ENCODE measurements at regions not wholly inside any gene's neighbourhood (a gene's known extent, or its start where the extent isn't known, plus 50 kb on each side); places are given as distances from the start of the nearest gene placed in this dataset.

GRCh38 chr12:75677522-75677921 lies 166.1 kb upstream of the KRR1 start:
- H3K36me3 ChIP-seq, result no peaks in the 10 kb centered on the region
- H3K4me3 ChIP-seq, result no peak overlapping the region
- no peak for ATAC-seq
- intact Hi-C loops (cut with DNase I), result no loop called here
- TF ChIP-seq POLR2A (IDR thresholded peaks at IDR 0.05) (no peak), CTCF (IDR thresholded peaks at IDR 0.05) (no peak)
- no peaks in the 10 kb centered on the region for H3K9me3 ChIP-seq
- no peak for DNase-seq
- 91 to 98% (median 95%) methylated on average over 5 of the region's 5 CpGs for WGBS, 4 donors
- H3K4me1 ChIP-seq, result no peaks in the 10 kb centered on the region
- no peak overlapping the region for H3K27ac ChIP-seq
- H3K27me3 ChIP-seq, result no peaks in the 10 kb centered on the region

GRCh38 chr12:75674393-75674792 lies 163.0 kb upstream of the KRR1 start:
- Histone ChIP-seq H3K27ac (no peak overlapping the region), H3K9me3 (no peaks in the 10 kb centered on the region), H3K27me3 (no peaks in the 10 kb centered on the region), H3K4me3 (no peak overlapping the region), H3K36me3 (no peaks in the 10 kb centered on the region), H3K4me1 (no peaks in the 10 kb centered on the region)
- TF ChIP-seq CTCF (IDR thresholded peaks at IDR 0.05) (no peak), POLR2A (IDR thresholded peaks at IDR 0.05) (no peak)
- DNase-seq (no peak), ATAC-seq (no peak)
- intact Hi-C loops (cut with DNase I), result no loop called here
- 82 to 89% (median 87%) methylated on average over 2 of the region's 2 CpGs for WGBS, 4 donors

GRCh38 chr12:75672200-75672599 lies 160.8 kb upstream of the KRR1 start:
- intact Hi-C loops (cut with DNase I), result no loop called here
- Histone ChIP-seq H3K27ac (no peak overlapping the region), H3K27me3 (no peaks in the 10 kb centered on the region), H3K9me3 (no peaks in the 10 kb centered on the region), H3K36me3 (no peaks in the 10 kb centered on the region), H3K4me1 (peaks cover 0 to 2% (median 0%) of the 10 kb centered on the region in 12 donors), H3K4me3 (no peak overlapping the region)
- DNase-seq (no peak), ATAC-seq (no peak)
- TF ChIP-seq CTCF (IDR thresholded peaks at IDR 0.05), result no peak
- TF ChIP-seq POLR2A (IDR thresholded peaks at IDR 0.05), result no peak

- ATAC-seq, result no peak
- Histone ChIP-seq H3K36me3 (no peaks in the 10 kb centered on the region), H3K9me3 (no peaks in the 10 kb centered on the region), H3K27ac (no peak overlapping the region), H3K4me1 (peaks cover 0 to 9% (median 0%) of the 10 kb centered on the region in 12 donors), H3K4me3 (no peak overlapping the region), H3K27me3 (no peaks in the 10 kb centered on the region)
- 71 to 84% (median 76%) methylated on average over 5 of the region's 5 CpGs for WGBS, 4 donors
- intact Hi-C loops (cut with DNase I), result no loop called here
- DNase-seq, result no peak
- TF ChIP-seq CTCF (IDR thresholded peaks at IDR 0.05) (no peak), POLR2A (IDR thresholded peaks at IDR 0.05) (no peak)
Observed at GRCh38 chr12:75670216-75670615, 158.8 kb upstream of the KRR1 start.

Data from heart left ventricle (tissue), 16 donors.